Smooth muscle cell (in vitro differentiated cells): ENCODE measurements at regions not wholly inside any gene's neighbourhood (a gene's known extent, or its start where the extent isn't known, plus 50 kb on each side); places are given as distances from the start of the nearest gene placed in this dataset.

Experiments
- DNase-seq: peaks from one replicate; lab custom pipeline; 2025; ENCODE audit not compliant: unreplicated experiment; lab: John Stamatoyannopoulos, UW
- H2AFZ ChIP-seq: fragments of 200-600 bp; sonication (generic); 2 replicates; pipeline ENCODE4 v1.6.0; 2016; ENCODE audit warnings: antibody characterized with exemption, low read depth, mild to moderate bottlenecking
- H3F3A ChIP-seq: fragments of 200-600 bp; sonication (generic); 2 replicates; pipeline ENCODE4 v1.6.0; 2017; ENCODE audit warnings: antibody characterized with exemption, low read depth
- H3K27ac ChIP-seq: fragments of 200-600 bp; sonication (generic); 2 replicates; pipeline ENCODE4 v1.5.1; 2016; ENCODE audit warnings: low read depth, mild to moderate bottlenecking
- H3K27me3 ChIP-seq: fragments of 200-600 bp; sonication (generic); 2 replicates; pipeline ENCODE4 v1.6.1; 2016; ENCODE audit warnings: low read depth, mild to moderate bottlenecking
- H3K36me3 ChIP-seq: fragments of 200-600 bp; sonication (generic); 2 replicates; pipeline ENCODE4 v1.5.1; 2016; ENCODE audit warnings: low read depth
- H3K4me1 ChIP-seq: fragments of 200-600 bp; sonication (generic); 2 replicates; pipeline ENCODE4 v1.5.1; 2016; ENCODE audit warnings: low read depth
- H3K4me2 ChIP-seq: fragments of 200-600 bp; sonication (generic); 2 replicates; pipeline ENCODE4 v1.6.0; 2016; ENCODE audit warnings: mild to moderate bottlenecking
- H3K4me3 ChIP-seq: fragments of 200-600 bp; sonication (generic); 2 replicates; pipeline ENCODE4 v1.5.1; 2016; ENCODE audit warnings: mild to moderate bottlenecking
- H3K79me2 ChIP-seq: fragments of 200-600 bp; sonication (generic); 2 replicates; pipeline ENCODE4 v1.6.0; 2016; ENCODE audit warnings: low read depth, mild to moderate bottlenecking
- H3K9ac ChIP-seq: fragments of 200-600 bp; sonication (generic); 2 replicates; pipeline ENCODE4 v1.6.0; 2016; ENCODE audit warnings: low read depth
- H3K9me3 ChIP-seq: fragments of 200-600 bp; sonication (generic); replicated peaks from 2 replicates; pipeline ENCODE4 v1.5.1; 2016; ENCODE audit warnings: low read depth
- H4K20me1 ChIP-seq: fragments of 200-600 bp; sonication (generic); 2 replicates; pipeline ENCODE4 v1.6.0; 2016; ENCODE audit warnings: low read depth
- WGBS: methylation state at CpG from one replicate; pipeline ENCODE4 v1.1.7; 2016; ENCODE audit warnings: low lambda C conversion rate; 5-methylcytosine and 5-hydroxymethylcytosine counted together
- TF ChIP-seq, protein P1 (sequence below): fragments of 200-600 bp; sonication (generic); IDR thresholded peaks from 2 replicates; pipeline ENCODE4 v1.5.1; 2017; ENCODE audit warnings: borderline replicate concordance, mild to moderate bottlenecking, antibody characterized with exemption; ENCODE audit not compliant: insufficient read depth, poor library complexity, severe bottlenecking

DNA sequence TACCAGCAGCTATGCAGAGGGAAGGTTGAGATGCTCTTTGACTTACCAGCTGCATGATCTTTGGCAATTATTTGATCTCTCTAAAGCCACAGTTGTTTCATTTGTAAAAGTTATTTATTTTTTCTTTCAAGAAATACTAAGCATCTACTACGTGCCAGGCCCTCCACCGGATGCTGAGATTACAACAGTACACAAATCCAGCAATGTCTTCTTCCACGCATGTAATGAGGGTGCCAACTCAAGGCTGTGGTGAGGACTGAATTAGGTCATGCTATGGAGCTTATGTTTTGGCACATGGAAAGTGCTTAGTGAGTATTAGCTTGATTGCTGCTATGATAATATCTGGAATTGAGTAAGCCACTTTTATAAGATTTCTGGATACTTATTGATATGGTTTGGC, 358.2 kb downstream of the IRS2 start:
- no peaks in the 10 kb centered on the region for H3K36me3 ChIP-seq
- no peaks in the 10 kb centered on the region for H3F3A ChIP-seq
- H3K4me2 ChIP-seq: no peak overlapping the region
- no peaks in the 10 kb centered on the region for H4K20me1 ChIP-seq
- no peaks in the 10 kb centered on the region for H3K4me1 ChIP-seq
- no peaks in the 10 kb centered on the region for H3K79me2 ChIP-seq
- H3K9ac ChIP-seq: no peak overlapping the region
- H3K4me3 ChIP-seq: no peak overlapping the region
- DNase-seq: no peak
- no peak overlapping the region for H2AFZ ChIP-seq
- no peak overlapping the region for H3K27ac ChIP-seq
- WGBS: 93% methylated on average over 3 of the region's 3 CpGs
- H3K9me3 ChIP-seq: no peaks in the 10 kb centered on the region
- no peaks in the 10 kb centered on the region for H3K27me3 ChIP-seq
- TF ChIP-seq, protein P1, sequence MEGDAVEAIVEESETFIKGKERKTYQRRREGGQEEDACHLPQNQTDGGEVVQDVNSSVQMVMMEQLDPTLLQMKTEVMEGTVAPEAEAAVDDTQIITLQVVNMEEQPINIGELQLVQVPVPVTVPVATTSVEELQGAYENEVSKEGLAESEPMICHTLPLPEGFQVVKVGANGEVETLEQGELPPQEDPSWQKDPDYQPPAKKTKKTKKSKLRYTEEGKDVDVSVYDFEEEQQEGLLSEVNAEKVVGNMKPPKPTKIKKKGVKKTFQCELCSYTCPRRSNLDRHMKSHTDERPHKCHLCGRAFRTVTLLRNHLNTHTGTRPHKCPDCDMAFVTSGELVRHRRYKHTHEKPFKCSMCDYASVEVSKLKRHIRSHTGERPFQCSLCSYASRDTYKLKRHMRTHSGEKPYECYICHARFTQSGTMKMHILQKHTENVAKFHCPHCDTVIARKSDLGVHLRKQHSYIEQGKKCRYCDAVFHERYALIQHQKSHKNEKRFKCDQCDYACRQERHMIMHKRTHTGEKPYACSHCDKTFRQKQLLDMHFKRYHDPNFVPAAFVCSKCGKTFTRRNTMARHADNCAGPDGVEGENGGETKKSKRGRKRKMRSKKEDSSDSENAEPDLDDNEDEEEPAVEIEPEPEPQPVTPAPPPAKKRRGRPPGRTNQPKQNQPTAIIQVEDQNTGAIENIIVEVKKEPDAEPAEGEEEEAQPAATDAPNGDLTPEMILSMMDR: no peak

- WGBS: 88% methylated on average over 3 of the region's 3 CpGs
- H3F3A ChIP-seq: no peaks in the 10 kb centered on the region
- no peaks in the 10 kb centered on the region for H3K27me3 ChIP-seq
These were observed 358.7 kb downstream of the IRS2 start for GRCh38 chr13:109427695-109428094.

GRCh38 chr13:109427148-109427547, 359.2 kb downstream of the IRS2 start:
- H3K4me1 ChIP-seq: no peaks in the 10 kb centered on the region
- no peaks in the 10 kb centered on the region for H3K79me2 ChIP-seq
- H3K9me3 ChIP-seq: no peaks in the 10 kb centered on the region
- H3K27ac ChIP-seq: no peak overlapping the region
- WGBS: 84% methylated on average over 2 of the region's 2 CpGs
- no peaks in the 10 kb centered on the region for H3K36me3 ChIP-seq
- H3K4me2 ChIP-seq: no peak overlapping the region
- H3K4me3 ChIP-seq: no peak overlapping the region
- no peak overlapping the region for H2AFZ ChIP-seq
- TF ChIP-seq, protein P1: no peak
- DNase-seq: no peak
- H3K9ac ChIP-seq: no peak overlapping the region
- no peaks in the 10 kb centered on the region for H3K27me3 ChIP-seq
- H4K20me1 ChIP-seq: no peaks in the 10 kb centered on the region
- H3F3A ChIP-seq: no peaks in the 10 kb centered on the region

More at GRCh38 chr13:109427695-109428094, 358.7 kb downstream of the IRS2 start:
- H3K9ac ChIP-seq: no peak overlapping the region
- no peak for DNase-seq
- H3K36me3 ChIP-seq: no peaks in the 10 kb centered on the region
- no peaks in the 10 kb centered on the region for H3K79me2 ChIP-seq
- TF ChIP-seq, protein P1: no peak
- H3K9me3 ChIP-seq: no peaks in the 10 kb centered on the region
- H2AFZ ChIP-seq: no peak overlapping the region
- H3K4me2 ChIP-seq: no peak overlapping the region
- no peak overlapping the region for H3K4me3 ChIP-seq
- H3K4me1 ChIP-seq: no peaks in the 10 kb centered on the region
- no peak overlapping the region for H3K27ac ChIP-seq
- H4K20me1 ChIP-seq: no peaks in the 10 kb centered on the region

DNA sequence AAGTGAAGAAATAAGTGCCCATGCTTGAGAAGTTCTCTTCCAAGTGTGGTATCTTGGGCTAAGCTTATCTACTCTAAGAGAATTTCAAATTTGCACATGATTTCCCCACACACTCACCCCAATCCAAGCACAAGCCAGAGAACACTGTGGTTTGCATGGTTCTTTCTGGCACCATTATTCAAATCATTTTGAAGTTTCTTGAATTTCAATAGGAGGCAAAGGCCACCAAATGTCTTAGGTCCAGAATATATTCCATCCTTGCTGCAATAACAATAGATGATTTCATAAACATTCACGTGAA, 359.7 kb downstream of the IRS2 start:
- Histone ChIP-seq H3K4me2 (no peak overlapping the region), H3K27ac (no peak overlapping the region), H3K36me3 (no peaks in the 10 kb centered on the region), H2AFZ (no peak overlapping the region), H3K4me3 (no peak overlapping the region), H3F3A (no peaks in the 10 kb centered on the region), H4K20me1 (no peaks in the 10 kb centered on the region), H3K9me3 (no peaks in the 10 kb centered on the region), H3K9ac (no peak overlapping the region), H3K27me3 (no peaks in the 10 kb centered on the region), H3K79me2 (no peaks in the 10 kb centered on the region), H3K4me1 (no peaks in the 10 kb centered on the region)
- no peak for DNase-seq
- WGBS: 97% methylated on average over 1 of the region's 1 CpG
- TF ChIP-seq, protein P1: no peak
